Calu3 (cell line): ENCODE measurements at regions not wholly inside any gene's neighbourhood (a gene's known extent, or its start where the extent isn't known, plus 50 kb on each side); places are given as distances from the start of the nearest gene placed in this dataset.

Experiments used
- BruUV-seq: library from RNA; stranded (reverse); fragments of 400-500 nt; replicated peaks from 2 replicates; lab custom pipeline; 2021; lab: Mats Ljungman, UMichigan
- CTCF ChIA-PET: fragments of 300-600 bp; sonication (Branson Sonifier 250); formaldehyde crosslinking; loops from one replicate; lab custom pipeline; 2022; ENCODE audit warnings: antibody characterized with exemption; lab: Charles Lee
- DNase-seq: peaks from one replicate; pipeline ENCODE4 v3.0.0; 2022
- H3K27ac Mint-ChIP-seq: one replicate; pipeline ENCODE4 v1.8.0; 2022; ENCODE audit warnings: mixed read lengths; ENCODE audit not compliant: unreplicated experiment
- H3K27me3 Mint-ChIP-seq: one replicate; pipeline ENCODE4 v1.8.0; 2022; ENCODE audit warnings: mixed read lengths; ENCODE audit not compliant: unreplicated experiment
- H3K36me3 Mint-ChIP-seq: one replicate; pipeline ENCODE4 v1.8.0; 2022; ENCODE audit warnings: mild to moderate bottlenecking, moderate library complexity, mixed read lengths; ENCODE audit not compliant: insufficient read depth, unreplicated experiment
- H3K4me1 Mint-ChIP-seq: one replicate; pipeline ENCODE4 v1.8.0; 2022; ENCODE audit warnings: mild to moderate bottlenecking, low read depth, mixed read lengths; ENCODE audit not compliant: unreplicated experiment
- H3K4me3 Mint-ChIP-seq: one replicate; pipeline ENCODE4 v1.8.0; 2022; ENCODE audit warnings: mild to moderate bottlenecking, low read depth, moderate library complexity, mixed read lengths; ENCODE audit not compliant: unreplicated experiment
- H3K9me3 Mint-ChIP-seq: one replicate; pipeline ENCODE4 v1.8.0; 2022; ENCODE audit warnings: low read depth, mixed read lengths; ENCODE audit not compliant: unreplicated experiment
- CTCF ChIP-seq: fragments of 200-600 bp; IDR thresholded peaks from one replicate; pipeline ENCODE4 v1.8.0; 2022; ENCODE audit warnings: antibody characterized with exemption; ENCODE audit not compliant: unreplicated experiment
- intact Hi-C: fragments of 100-400 bp; cut with micrococcal nuclease; formaldehyde crosslinking; loops from one replicate; pipeline ENCODE4 v1.10.0; 2022; ENCODE audit not compliant: unreplicated experiment

GRCh38 chr13:50158385-50159165 is 143.3 kb downstream of the KCNRG start:
- intact Hi-C loops = no loop called here
- CTCF ChIA-PET = no interaction called here
- no peak for DNase-seq

GRCh38 chr13:50159607-50160006 is 144.4 kb downstream of the KCNRG start:
- CTCF ChIA-PET = no interaction called here
- Mint-ChIP-seq H3K4me3 (no peak overlapping the region), H3K4me1 (no peaks in the 10 kb centered on the region), H3K36me3 (no peaks in the 10 kb centered on the region), H3K9me3 (no peaks in the 10 kb centered on the region), H3K27ac (no peak overlapping the region), H3K27me3 (no peaks in the 10 kb centered on the region)
- TF ChIP-seq CTCF = no peak
- intact Hi-C loops = no loop called here
- DNase-seq = no peak
- BruUV-seq = no TSS peak

More at GRCh38 chr13:50158385-50159165, 143.3 kb downstream of the KCNRG start:
- BruUV-seq = no TSS peak
- Mint-ChIP-seq H3K27me3 (no peaks in the 10 kb centered on the region), H3K27ac (no peak overlapping the region), H3K9me3 (no peaks in the 10 kb centered on the region), H3K36me3 (no peaks in the 10 kb centered on the region), H3K4me3 (no peak overlapping the region), H3K4me1 (no peaks in the 10 kb centered on the region)
- TF ChIP-seq CTCF = no peak

- Mint-ChIP-seq H3K9me3 (no peaks in the 10 kb centered on the region), H3K4me1 (no peaks in the 10 kb centered on the region), H3K27me3 (no peaks in the 10 kb centered on the region), H3K36me3 (no peaks in the 10 kb centered on the region), H3K4me3 (no peak overlapping the region), H3K27ac (no peak overlapping the region)
- DNase-seq = no peak
- no TSS peak for BruUV-seq
- TF ChIP-seq CTCF = no peak
- CTCF ChIA-PET = no interaction called here
- intact Hi-C loops = no loop called here
Observed at GRCh38 chr13:50161052-50161451, 145.8 kb downstream of the KCNRG start.

GRCh38 chr13:50162001-50162400 is 146.8 kb downstream of the KCNRG start:
- H3K36me3 Mint-ChIP-seq = no peaks in the 10 kb centered on the region
- no peaks in the 10 kb centered on the region for H3K4me1 Mint-ChIP-seq
- no peaks in the 10 kb centered on the region for H3K27me3 Mint-ChIP-seq
- CTCF ChIA-PET = no interaction called here
- BruUV-seq = no TSS peak
- H3K9me3 Mint-ChIP-seq = no peaks in the 10 kb centered on the region
- no peak for DNase-seq
- intact Hi-C loops = no loop called here
- H3K27ac Mint-ChIP-seq = no peak overlapping the region
- H3K4me3 Mint-ChIP-seq = no peak overlapping the region
- no peak for TF ChIP-seq CTCF
